Neutrophil (primary cell): ENCODE measurements at regions not wholly inside any gene's neighbourhood (a gene's known extent, or its start where the extent isn't known, plus 50 kb on each side); places are given as distances from the start of the nearest gene placed in this dataset.

Experiments used
- H3K27ac ChIP-seq: fragments of 200-600 bp; sonication (generic); 2 replicates; pipeline ENCODE4 v1.5.1; 2016; ENCODE audit warnings: mild to moderate bottlenecking, moderate library complexity
- H3K27me3 ChIP-seq: fragments of 200-600 bp; sonication (generic); 2 replicates; pipeline ENCODE4 v1.6.0; 2016; ENCODE audit warnings: mild to moderate bottlenecking
- H3K36me3 ChIP-seq: fragments of 200-600 bp; sonication (generic); 2 replicates; pipeline ENCODE4 v1.5.1; 2017
- H3K4me1 ChIP-seq, 2 experiments: fragments of 200-600 bp in 1 of 2; sonication (generic) in 1 of 2; 1 replicate in 1 of 2; 2 replicates in 1 of 2; pipeline versions ENCODE4 v1.5.1 to v1.6.1; 2013 to 2016; ENCODE audit warnings: low read depth in 1 of 2, low read length in 1 of 2, mild to moderate bottlenecking in 1 of 2, moderate library complexity in 1 of 2; ENCODE audit not compliant: control insufficient read depth in 1 of 2, insufficient read depth in 1 of 2
- H3K4me3 ChIP-seq, 2 experiments: fragments of 200-600 bp in 1 of 2; sonication (generic) in 1 of 2; 1 replicate in 1 of 2; 2 replicates in 1 of 2; pipeline ENCODE4 v1.5.1; 2013 to 2016; ENCODE audit warnings: low read depth in 1 of 2, low read length in 1 of 2, mild to moderate bottlenecking in 1 of 2, moderate library complexity in 1 of 2
- H3K9me3 ChIP-seq: fragments of 200-600 bp; sonication (generic); 2 replicates; pipeline ENCODE4 v1.5.1; 2016
- CTCF ChIP-seq: fragments of 200-600 bp; sonication (generic); IDR thresholded peaks from 2 replicates; pipeline ENCODE4 v1.5.1; 2016; ENCODE audit warnings: antibody characterized with exemption

- Histone ChIP-seq H3K4me1 (no peaks in the 10 kb centered on the region), H3K27ac (no peak overlapping the region), H3K4me3 (no peak overlapping the region), H3K27me3 (no peaks in the 10 kb centered on the region), H3K36me3 (no peaks in the 10 kb centered on the region), H3K9me3 (no peaks in the 10 kb centered on the region)
- TF ChIP-seq CTCF, result no peak
Measured at GRCh38 chr5:2105141-2105540, 222.4 kb upstream of the IRX4 start.

DNA sequence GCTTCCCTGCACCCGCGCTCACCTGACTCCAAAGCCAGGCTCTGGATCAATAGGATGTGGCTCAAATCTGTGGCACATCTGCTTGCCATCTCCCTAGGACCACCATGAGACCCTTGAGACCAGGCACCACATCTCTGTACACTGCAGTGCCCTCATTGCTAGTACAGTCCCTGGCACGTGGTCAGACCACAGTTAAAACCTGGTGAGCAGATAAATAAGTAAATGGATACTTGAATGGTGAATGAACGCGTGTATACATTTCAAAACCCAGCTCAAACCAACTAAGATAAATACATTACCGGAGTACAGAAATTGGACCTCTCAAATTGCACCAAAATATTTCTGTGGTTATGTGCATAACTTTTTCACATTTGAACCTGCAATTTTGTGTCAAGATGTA lies 221.2 kb upstream of the IRX4 start:
- no peaks in the 10 kb centered on the region for H3K27me3 ChIP-seq
- no peaks in the 10 kb centered on the region for H3K9me3 ChIP-seq
- H3K4me1 ChIP-seq, result no peaks in the 10 kb centered on the region
- H3K36me3 ChIP-seq, result no peaks in the 10 kb centered on the region
- H3K4me3 ChIP-seq, result no peak overlapping the region
- TF ChIP-seq CTCF, result no peak
- H3K27ac ChIP-seq, result no peak overlapping the region

GRCh38 chr5:2102819-2103776 lies 220.4 kb upstream of the IRX4 start:
- TF ChIP-seq CTCF, result no peak
- Histone ChIP-seq H3K4me1 (no peaks in the 10 kb centered on the region), H3K9me3 (no peaks in the 10 kb centered on the region), H3K4me3 (no peak overlapping the region), H3K27ac (no peak overlapping the region), H3K36me3 (no peaks in the 10 kb centered on the region), H3K27me3 (no peaks in the 10 kb centered on the region)

DNA sequence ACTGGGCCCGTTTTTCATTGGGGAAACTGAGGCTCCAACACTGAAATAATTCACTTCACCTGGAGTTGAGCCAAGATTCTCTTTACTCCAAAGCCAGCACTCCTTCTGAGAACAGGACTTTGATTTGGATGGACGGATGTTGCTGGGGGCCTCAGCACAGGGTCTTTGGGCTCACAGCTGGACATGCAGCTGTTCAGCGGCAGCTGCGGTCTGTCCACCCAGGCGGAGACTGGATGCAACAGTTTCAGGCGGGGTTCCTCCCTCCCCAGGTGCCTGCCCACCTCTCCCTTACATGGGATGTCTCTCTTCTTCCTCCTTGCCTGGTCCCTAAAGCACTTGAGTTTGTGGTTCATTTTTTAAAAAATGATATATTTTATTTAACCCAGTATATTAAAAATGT lies 219.0 kb upstream of the IRX4 start:
- no peak for TF ChIP-seq CTCF
- H3K4me3 ChIP-seq, result no peak overlapping the region
- no peaks in the 10 kb centered on the region for H3K4me1 ChIP-seq

GRCh38 chr5:2096887-2097505 lies 214.3 kb upstream of the IRX4 start:
- H3K4me1 ChIP-seq, result no peaks in the 10 kb centered on the region
- H3K36me3 ChIP-seq, result no peaks in the 10 kb centered on the region
- no peaks in the 10 kb centered on the region for H3K27me3 ChIP-seq
- TF ChIP-seq CTCF, result no peak
- H3K4me3 ChIP-seq, result no peak overlapping the region
- H3K27ac ChIP-seq, result no peak overlapping the region
- no peaks in the 10 kb centered on the region for H3K9me3 ChIP-seq

More for the DNA sequence above, 219.0 kb upstream of the IRX4 start:
- no peaks in the 10 kb centered on the region for H3K27me3 ChIP-seq
- H3K36me3 ChIP-seq, result no peaks in the 10 kb centered on the region
- H3K9me3 ChIP-seq, result no peaks in the 10 kb centered on the region
- no peak overlapping the region for H3K27ac ChIP-seq
